ENCODE measurements at regions not wholly inside any gene's neighbourhood (a gene's known extent, or its start where the extent isn't known, plus 50 kb on each side); places are given as distances from the start of the nearest gene placed in this dataset.

- Histone ChIP-seq H3K9ac (ENCODE audit: low read depth, low read length) (no peak overlapping the region), H3K27me3 (ENCODE audit: insufficient read depth, low read length) (no peaks in the 10 kb centered on the region), H3K4me1 (ENCODE audit: insufficient read depth, low read length) (no peaks in the 10 kb centered on the region), H3K27ac (ENCODE audit: low read length) (no peak overlapping the region), H3K36me3 (ENCODE audit: insufficient read depth, low read depth, low read length) (no peaks in the 10 kb centered on the region), H3K4me3 (ENCODE audit: low read length) (no peak overlapping the region), H3K9me3 (ENCODE audit: insufficient read depth, low read depth, low read length) (peaks cover 4% of the 10 kb centered on the region)
Observed at GRCh38 chr4:126306152-126306869, 991.6 kb downstream of the FAT4 start.

DNA sequence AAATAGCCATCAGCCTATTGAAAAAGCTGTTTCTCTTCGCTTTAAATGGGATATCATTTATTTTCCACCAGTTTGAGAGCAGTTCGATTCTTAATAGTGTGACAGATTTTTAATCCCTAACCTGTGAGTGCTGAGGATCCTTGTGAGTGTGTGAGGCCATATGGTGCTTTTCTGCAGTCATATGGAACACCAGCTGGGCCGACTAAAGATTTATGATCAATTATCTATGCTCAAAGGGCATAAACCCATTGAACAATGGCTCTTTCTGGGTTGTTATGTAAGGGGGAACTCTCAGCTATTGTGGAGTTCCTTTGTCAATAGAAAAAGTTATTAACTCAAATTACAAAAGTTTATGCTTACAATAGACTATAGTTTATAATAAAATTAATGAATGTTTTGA, 1003.6 kb downstream of the FAT4 start:
- Histone ChIP-seq H3K9ac (ENCODE audit: low read depth, low read length) (no peak overlapping the region), H3K4me3 (ENCODE audit: low read length) (no peak overlapping the region), H3K27ac (ENCODE audit: low read length) (no peak overlapping the region), H3K9me3 (ENCODE audit: insufficient read depth, low read depth, low read length) (no peaks in the 10 kb centered on the region), H3K27me3 (ENCODE audit: insufficient read depth, low read length) (no peaks in the 10 kb centered on the region), H3K4me1 (ENCODE audit: insufficient read depth, low read length) (no peaks in the 10 kb centered on the region), H3K36me3 (ENCODE audit: insufficient read depth, low read depth, low read length) (no peaks in the 10 kb centered on the region)

DNA sequence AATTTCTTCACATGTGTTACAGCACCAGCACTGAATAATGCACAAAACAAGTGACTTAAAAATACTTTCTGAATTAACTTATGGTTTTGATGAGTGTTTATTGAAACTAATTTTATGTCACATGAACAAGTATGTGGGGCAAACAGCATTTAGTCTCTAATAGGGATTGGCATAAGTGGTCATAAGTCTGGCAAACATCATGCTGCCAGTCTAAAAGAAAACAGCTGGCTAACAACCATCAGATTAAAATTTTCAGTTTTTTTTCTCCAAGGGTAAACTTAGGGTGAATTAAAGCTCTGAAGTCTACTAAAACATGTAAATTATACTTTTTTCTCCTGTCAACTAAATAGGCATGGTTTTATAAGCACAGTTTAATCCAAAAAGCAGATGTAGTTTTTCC, 1014.2 kb downstream of the FAT4 start:
- Histone ChIP-seq H3K27me3 (ENCODE audit: insufficient read depth, low read length) (no peaks in the 10 kb centered on the region), H3K27ac (ENCODE audit: low read length) (no peak overlapping the region)

DNA sequence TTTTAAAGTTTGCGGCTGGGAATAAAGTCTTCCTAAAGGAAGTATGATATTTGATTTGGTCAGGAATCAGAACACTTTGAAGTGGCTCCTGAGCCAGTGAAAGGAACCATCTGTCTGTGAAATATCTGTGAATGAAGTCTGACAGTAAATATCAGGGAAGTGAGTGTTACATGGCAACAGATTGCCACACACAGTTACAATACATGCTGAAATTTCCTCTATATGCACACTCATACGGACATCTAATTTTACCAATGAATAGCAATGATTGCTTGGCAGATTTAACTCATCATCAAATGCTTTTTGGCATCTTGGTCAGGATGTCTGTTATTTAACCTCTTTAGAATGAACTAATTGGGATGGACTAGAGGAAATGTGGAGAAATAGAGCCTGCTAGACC, 1023.8 kb downstream of the FAT4 start:
- Histone ChIP-seq H3K9ac (ENCODE audit: low read depth, low read length) (no peak overlapping the region), H3K27ac (ENCODE audit: low read length) (no peak overlapping the region), H3K36me3 (ENCODE audit: insufficient read depth, low read depth, low read length) (no peaks in the 10 kb centered on the region), H3K27me3 (ENCODE audit: insufficient read depth, low read length) (no peaks in the 10 kb centered on the region), H3K4me1 (ENCODE audit: insufficient read depth, low read length) (peaks cover 5% of the 10 kb centered on the region; the same call in 1 of the 2 replicates), H3K9me3 (ENCODE audit: insufficient read depth, low read depth, low read length) (no peaks in the 10 kb centered on the region), H3K4me3 (ENCODE audit: low read length) (no peak overlapping the region)

More for the DNA sequence above, 1014.2 kb downstream of the FAT4 start:
- Histone ChIP-seq H3K9ac (ENCODE audit: low read depth, low read length) (no peak overlapping the region), H3K4me1 (ENCODE audit: insufficient read depth, low read length) (no peaks in the 10 kb centered on the region), H3K36me3 (ENCODE audit: insufficient read depth, low read depth, low read length) (no peaks in the 10 kb centered on the region), H3K4me3 (ENCODE audit: low read length) (no peak overlapping the region), H3K9me3 (ENCODE audit: insufficient read depth, low read depth, low read length) (no peaks in the 10 kb centered on the region)

- no peak overlapping the region for H3K27ac ChIP-seq (ENCODE audit: low read length)
- no peaks in the 10 kb centered on the region for H3K27me3 ChIP-seq (ENCODE audit: insufficient read depth, low read length)
- no peaks in the 10 kb centered on the region for H3K9me3 ChIP-seq (ENCODE audit: insufficient read depth, low read depth, low read length)
- no peak overlapping the region for H3K9ac ChIP-seq (ENCODE audit: low read depth, low read length)
- H3K4me1 ChIP-seq (ENCODE audit: insufficient read depth, low read length): peaks cover 5% of the 10 kb centered on the region; the same call in 1 of the 2 replicates
- no peaks in the 10 kb centered on the region for H3K36me3 ChIP-seq (ENCODE audit: insufficient read depth, low read depth, low read length)
- no peak overlapping the region for H3K4me3 ChIP-seq (ENCODE audit: low read length)
Observed at GRCh38 chr4:126341927-126342326, 1027.2 kb downstream of the FAT4 start.

DNA sequence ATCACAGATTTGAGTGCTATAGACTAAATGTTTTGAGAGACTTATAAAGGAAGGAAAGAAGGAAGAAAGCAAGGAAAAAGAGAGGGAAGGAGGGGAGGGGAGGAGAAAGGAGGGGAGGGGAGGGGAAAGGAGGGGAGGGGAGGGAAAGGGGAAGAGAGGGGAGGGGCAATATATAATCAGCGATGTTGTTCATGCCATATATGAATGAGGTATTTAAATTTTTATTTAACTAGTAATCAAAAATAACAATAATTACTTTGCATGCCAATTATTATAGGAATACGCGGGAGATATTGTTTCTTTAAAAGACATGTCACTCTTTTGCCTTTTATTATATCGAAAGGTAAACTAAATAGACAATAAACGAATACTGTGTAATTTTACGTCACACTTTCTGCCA, 1029.7 kb downstream of the FAT4 start:
- Histone ChIP-seq H3K9me3 (ENCODE audit: insufficient read depth, low read depth, low read length) (no peaks in the 10 kb centered on the region), H3K4me1 (ENCODE audit: insufficient read depth, low read length) (no peaks in the 10 kb centered on the region), H3K27me3 (ENCODE audit: insufficient read depth, low read length) (no peaks in the 10 kb centered on the region), H3K9ac (ENCODE audit: low read depth, low read length) (no peak overlapping the region), H3K36me3 (ENCODE audit: insufficient read depth, low read depth, low read length) (no peaks in the 10 kb centered on the region), H3K27ac (ENCODE audit: low read length) (no peak overlapping the region), H3K4me3 (ENCODE audit: low read length) (no peak overlapping the region)

- Histone ChIP-seq H3K36me3 (ENCODE audit: insufficient read depth, low read depth, low read length) (no peaks in the 10 kb centered on the region), H3K9ac (ENCODE audit: low read depth, low read length) (no peak overlapping the region), H3K4me3 (ENCODE audit: low read length) (no peak overlapping the region), H3K27me3 (ENCODE audit: insufficient read depth, low read length) (no peaks in the 10 kb centered on the region), H3K9me3 (ENCODE audit: insufficient read depth, low read depth, low read length) (no peaks in the 10 kb centered on the region), H3K27ac (ENCODE audit: low read length) (no peak overlapping the region), H3K4me1 (ENCODE audit: insufficient read depth, low read length) (no peaks in the 10 kb centered on the region)
Observed at GRCh38 chr4:126346654-126347053, 1031.9 kb downstream of the FAT4 start.

DNA sequence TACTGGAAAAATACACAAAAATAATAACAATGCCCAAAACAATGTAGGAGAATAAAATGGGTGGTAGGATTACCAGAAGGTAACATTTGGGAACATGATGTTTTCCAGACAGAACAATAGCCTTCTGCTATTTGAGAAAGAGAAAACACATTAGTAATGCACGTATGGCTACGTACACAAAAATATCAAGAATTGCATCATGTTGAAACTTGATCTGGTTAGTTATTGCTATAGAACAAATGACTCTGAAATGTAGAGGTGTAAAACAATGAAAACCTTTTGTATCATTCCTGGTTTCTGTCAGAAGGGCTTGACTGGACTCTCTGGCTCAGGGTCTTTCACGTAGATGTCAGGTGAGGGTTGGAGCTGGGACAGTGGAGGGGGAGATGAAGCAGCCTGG, 1040.0 kb downstream of the FAT4 start:
- H3K27ac ChIP-seq (ENCODE audit: low read length): no peak overlapping the region
- no peak overlapping the region for H3K4me3 ChIP-seq (ENCODE audit: low read length)
- H3K36me3 ChIP-seq (ENCODE audit: insufficient read depth, low read depth, low read length): no peaks in the 10 kb centered on the region
- no peak overlapping the region for H3K9ac ChIP-seq (ENCODE audit: low read depth, low read length)
- no peaks in the 10 kb centered on the region for H3K9me3 ChIP-seq (ENCODE audit: insufficient read depth, low read depth, low read length)
- no peaks in the 10 kb centered on the region for H3K4me1 ChIP-seq (ENCODE audit: insufficient read depth, low read length)
- H3K27me3 ChIP-seq (ENCODE audit: insufficient read depth, low read length): no peaks in the 10 kb centered on the region

- Histone ChIP-seq H3K9ac (ENCODE audit: low read depth, low read length) (no peak overlapping the region), H3K27ac (ENCODE audit: low read length) (no peak overlapping the region), H3K4me3 (ENCODE audit: low read length) (no peak overlapping the region), H3K4me1 (ENCODE audit: insufficient read depth, low read length) (peaks cover 6% of the 10 kb centered on the region; the same call in 1 of the 2 replicates), H3K27me3 (ENCODE audit: insufficient read depth, low read length) (no peaks in the 10 kb centered on the region), H3K9me3 (ENCODE audit: insufficient read depth, low read depth, low read length) (no peaks in the 10 kb centered on the region), H3K36me3 (ENCODE audit: insufficient read depth, low read depth, low read length) (no peaks in the 10 kb centered on the region)
Observed at GRCh38 chr4:126358041-126358440, 1043.3 kb downstream of the FAT4 start.

DNA sequence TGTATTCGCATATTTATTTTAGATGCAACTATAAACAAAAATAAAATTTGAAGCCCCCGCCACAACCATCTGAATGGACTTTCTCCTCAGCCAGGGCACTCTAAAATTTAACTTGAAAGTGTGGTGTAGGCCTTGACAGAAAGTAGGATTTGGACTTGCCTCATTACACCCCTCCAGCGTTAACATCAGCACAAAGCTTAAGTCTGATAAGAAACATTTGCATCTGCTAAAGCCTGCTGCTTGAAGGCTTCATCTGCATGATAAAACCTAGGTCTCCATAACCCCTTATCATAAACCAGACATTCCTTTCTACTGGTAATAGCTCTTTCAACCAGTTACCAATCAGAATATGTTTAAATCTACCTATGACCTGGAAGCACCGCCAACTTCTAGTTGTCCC, 1046.5 kb downstream of the FAT4 start:
- no peak overlapping the region for H3K9ac ChIP-seq (ENCODE audit: low read depth, low read length)
- no peaks in the 10 kb centered on the region for H3K9me3 ChIP-seq (ENCODE audit: insufficient read depth, low read depth, low read length)
- peaks cover 6% of the 10 kb centered on the region; the same call in 1 of the 2 replicates for H3K4me1 ChIP-seq (ENCODE audit: insufficient read depth, low read length)
- H3K36me3 ChIP-seq (ENCODE audit: insufficient read depth, low read depth, low read length): no peaks in the 10 kb centered on the region
- H3K27me3 ChIP-seq (ENCODE audit: insufficient read depth, low read length): no peaks in the 10 kb centered on the region
- H3K4me3 ChIP-seq (ENCODE audit: low read length): no peak overlapping the region
- H3K27ac ChIP-seq (ENCODE audit: low read length): no peak overlapping the region

- Histone ChIP-seq H3K9ac (ENCODE audit: low read depth, low read length) (no peak overlapping the region), H3K27ac (ENCODE audit: low read length) (no peak overlapping the region), H3K9me3 (ENCODE audit: insufficient read depth, low read depth, low read length) (no peaks in the 10 kb centered on the region), H3K36me3 (ENCODE audit: insufficient read depth, low read depth, low read length) (no peaks in the 10 kb centered on the region), H3K4me1 (ENCODE audit: insufficient read depth, low read length) (peaks cover 6% of the 10 kb centered on the region; the same call in 1 of the 2 replicates), H3K27me3 (ENCODE audit: insufficient read depth, low read length) (no peaks in the 10 kb centered on the region), H3K4me3 (ENCODE audit: low read length) (no peak overlapping the region)
Observed at GRCh38 chr4:126364311-126364911, 1049.7 kb downstream of the FAT4 start.

GRCh38 chr4:126369076-126369475, 1054.3 kb downstream of the FAT4 start:
- H3K9me3 ChIP-seq (ENCODE audit: insufficient read depth, low read depth, low read length): no peaks in the 10 kb centered on the region
- no peaks in the 10 kb centered on the region for H3K36me3 ChIP-seq (ENCODE audit: insufficient read depth, low read depth, low read length)
- no peak overlapping the region for H3K9ac ChIP-seq (ENCODE audit: low read depth, low read length)
- no peaks in the 10 kb centered on the region for H3K27me3 ChIP-seq (ENCODE audit: insufficient read depth, low read length)
- H3K27ac ChIP-seq (ENCODE audit: low read length): no peak overlapping the region
- H3K4me1 ChIP-seq (ENCODE audit: insufficient read depth, low read length): no peaks in the 10 kb centered on the region
- H3K4me3 ChIP-seq (ENCODE audit: low read length): no peak overlapping the region

All from iPS-20b (cell line).